GM20000 (cell line): ENCODE measurements at regions not wholly inside any gene's neighbourhood (a gene's known extent, or its start where the extent isn't known, plus 50 kb on each side); places are given as distances from the start of the nearest gene placed in this dataset.

Source experiments
- DNase-seq: peaks from one replicate; pipeline ENCODE4 v3.0.0; 2012; ENCODE audit warnings: low spot score
- CTCF ChIP-seq: IDR thresholded peaks from 2 replicates; pipeline ENCODE4 v1.5.1; 2012; ENCODE audit warnings: mild to moderate bottlenecking, control low read depth; ENCODE audit errors: extremely low read depth, missing control alignments

DNA sequence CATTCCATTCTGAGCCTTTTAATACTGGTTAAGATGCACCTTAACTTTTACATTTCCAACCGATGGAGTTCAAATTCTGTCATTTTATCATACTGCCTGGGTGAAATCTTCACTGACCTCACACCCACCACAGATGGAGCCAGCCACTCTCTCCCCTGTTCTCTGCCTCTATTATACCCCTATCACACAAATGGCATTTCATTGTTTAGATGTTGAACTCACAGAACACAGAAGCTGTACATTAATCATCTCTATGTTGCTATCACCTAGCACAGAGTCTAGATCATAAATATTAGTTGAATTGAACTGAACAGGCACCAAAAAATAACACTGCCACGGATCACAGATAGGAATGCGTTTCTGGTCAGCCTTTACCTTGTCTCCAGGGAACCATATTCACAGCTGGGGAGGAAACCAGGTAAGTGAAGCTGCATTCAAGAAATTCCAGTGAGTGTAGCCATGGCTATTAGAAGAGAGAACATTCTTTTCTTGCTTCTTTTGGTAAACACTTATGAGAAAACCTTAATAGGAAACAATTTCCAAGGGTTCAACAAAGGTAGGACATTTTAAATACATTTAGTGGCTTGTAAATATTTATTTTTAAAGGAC lies 194.9 kb upstream of the RMST start:
- no peak for DNase-seq
- no peak for TF ChIP-seq CTCF

GRCh38 chr12:97272471-97272870 lies 190.1 kb upstream of the RMST start:
- no peak for DNase-seq
- TF ChIP-seq CTCF, result no peak

DNA sequence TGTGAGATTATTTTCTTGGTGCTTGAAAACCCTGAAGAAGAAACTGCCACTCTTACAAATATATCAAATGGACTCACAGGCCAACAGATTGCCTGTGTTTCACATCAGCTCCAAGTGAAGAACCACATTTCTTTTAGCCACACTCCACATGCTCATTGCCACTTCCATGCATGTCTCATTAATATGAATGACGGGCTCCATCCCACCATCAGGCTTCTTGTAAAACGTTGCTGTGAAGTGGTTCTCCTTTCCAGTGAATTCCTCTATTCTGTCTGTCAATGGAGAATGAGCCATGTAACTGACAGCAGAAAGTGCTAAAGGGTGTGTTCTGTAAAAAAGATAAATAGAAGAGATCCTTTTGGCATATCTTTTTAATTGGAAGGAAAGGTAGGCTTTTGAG lies 188.2 kb upstream of the RMST start:
- DNase-seq, result no peak
- no peak for TF ChIP-seq CTCF

DNA sequence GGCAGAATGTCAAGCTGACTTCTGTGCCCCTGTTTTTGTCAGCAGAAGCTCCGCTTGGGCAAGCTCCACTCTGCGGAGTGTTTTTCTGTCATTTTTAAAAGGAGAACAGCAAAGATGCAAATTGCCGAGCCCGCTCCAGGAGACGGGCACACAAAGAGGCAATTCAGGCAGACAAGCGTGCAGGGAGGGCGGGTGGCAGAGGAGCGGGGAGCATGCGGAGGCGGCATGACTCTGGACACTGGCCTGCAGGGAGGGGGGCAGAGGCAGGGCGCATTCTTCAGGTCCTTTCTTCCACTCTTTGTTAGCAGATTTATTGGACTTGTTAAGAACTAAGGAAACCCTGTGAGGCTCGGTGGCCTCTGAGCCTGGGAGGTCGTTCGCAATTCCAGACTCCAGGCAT lies 187.3 kb upstream of the RMST start:
- no peak for TF ChIP-seq CTCF

GRCh38 chr12:97275728-97276590 lies 186.6 kb upstream of the RMST start:
- no peak for TF ChIP-seq CTCF
- DNase-seq, result no peak

More for the DNA sequence above, 187.3 kb upstream of the RMST start:
- no peak for DNase-seq

DNA sequence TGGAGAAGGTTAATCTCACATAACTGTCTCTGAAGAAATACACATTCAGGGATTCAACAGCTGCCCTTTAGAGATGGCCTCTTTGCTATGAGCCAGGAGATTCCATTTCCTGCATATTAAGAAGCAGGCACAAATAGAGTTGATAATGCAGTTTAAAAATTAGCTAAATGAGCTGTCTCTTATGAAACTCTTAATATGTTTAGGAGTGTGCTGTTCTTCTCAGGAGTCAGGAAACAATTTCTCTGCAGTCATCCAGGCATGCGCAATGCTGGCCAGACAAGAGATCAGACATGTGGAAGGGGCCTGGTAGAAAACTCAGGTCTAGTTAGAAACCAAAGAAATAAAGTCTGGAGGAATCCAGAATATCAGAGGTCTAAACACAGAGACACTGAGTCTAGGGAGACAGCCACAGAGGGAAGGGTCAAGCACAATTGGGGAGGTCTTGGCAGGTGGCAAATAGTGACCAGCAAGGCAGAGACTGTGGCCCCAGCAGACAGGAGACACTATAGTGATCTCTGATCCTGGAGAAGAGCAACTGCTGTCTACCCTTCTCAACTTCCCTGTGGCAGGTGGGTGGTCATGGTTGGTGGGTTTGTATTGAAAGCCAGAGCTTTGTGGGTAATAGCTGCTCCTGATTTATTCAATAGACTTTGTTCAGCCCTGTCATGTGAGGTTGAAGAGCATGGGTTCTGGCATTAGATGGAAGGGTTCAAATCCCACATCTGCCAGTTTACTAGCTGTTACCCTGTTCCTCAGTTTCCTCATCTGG lies 185.8 kb upstream of the RMST start:
- DNase-seq, result no peak
- no peak for TF ChIP-seq CTCF

GRCh38 chr12:97283297-97283696 lies 179.3 kb upstream of the RMST start:
- DNase-seq, result no peak

More at GRCh38 chr12:97283297-97283696, 179.3 kb upstream of the RMST start:
- TF ChIP-seq CTCF, result peak; percentile 48
